SHP77 treated with DMSO at 0.1 percent for 48 hours (cell line): ENCODE measurements at regions not wholly inside any gene's neighbourhood (a gene's known extent, or its start where the extent isn't known, plus 50 kb on each side); places are given as distances from the start of the nearest gene placed in this dataset.
"Not testable (repeated sequence)": the region's sequence is repeated elsewhere in the genome, so short reads cannot be mapped to it uniquely, and the experiment has no call there.

ENCODE experiments used
- DNase-seq: peaks from one replicate; lab custom pipeline; 2025; lab: John Stamatoyannopoulos, UW

- DNase-seq = no peak
These were observed 205.7 kb upstream of the APCDD1 start for GRCh38 chr18:10248738-10249137.

GRCh38 chr18:10249270-10249669, 205.2 kb upstream of the APCDD1 start:
- DNase-seq = no peak

DNA sequence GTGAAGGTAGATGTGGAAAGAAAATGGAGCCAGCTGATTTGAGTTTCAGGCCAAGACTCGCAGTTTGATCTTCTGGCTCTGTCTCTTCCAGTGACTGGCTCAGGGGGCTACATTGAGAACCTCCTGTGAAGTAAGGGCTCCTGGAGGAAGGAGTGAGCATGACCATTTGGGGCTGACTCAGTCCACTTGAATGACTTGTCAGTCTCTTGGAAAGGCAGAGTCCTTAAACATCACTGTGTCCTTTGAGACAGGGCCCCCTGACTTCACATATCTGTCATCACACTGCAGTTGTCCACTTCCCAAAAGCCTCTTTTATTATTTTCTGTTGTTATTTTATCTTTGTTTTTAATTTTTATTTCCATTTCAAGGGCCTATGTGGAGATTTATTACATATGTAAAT, 204.6 kb upstream of the APCDD1 start:
- no peak for DNase-seq

- no peak for DNase-seq
These were observed 201.9 kb upstream of the APCDD1 start for GRCh38 chr18:10252494-10252893.

GRCh38 chr18:10252952-10253705, 201.3 kb upstream of the APCDD1 start:
- no peak for DNase-seq

DNA sequence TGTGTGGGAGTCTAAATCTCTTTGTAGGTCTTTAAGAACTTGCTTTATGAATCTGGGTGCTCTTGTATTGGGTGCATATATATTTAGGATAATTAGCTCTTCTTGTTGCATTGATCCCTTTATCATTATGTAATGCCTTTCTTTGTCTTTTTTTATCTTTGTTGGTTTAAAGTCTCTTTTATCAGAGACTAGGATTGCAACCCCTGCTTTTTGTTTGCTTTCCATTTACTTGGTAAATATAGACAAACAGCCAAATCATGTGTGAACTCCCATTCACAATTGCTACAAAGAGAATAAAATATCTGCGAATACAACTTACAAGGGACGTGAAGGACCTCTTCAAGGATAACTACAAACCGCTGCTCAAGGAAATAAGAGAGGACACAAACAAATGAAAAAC, 198.2 kb upstream of the APCDD1 start:
- DNase-seq = not testable (repeated sequence)

DNA sequence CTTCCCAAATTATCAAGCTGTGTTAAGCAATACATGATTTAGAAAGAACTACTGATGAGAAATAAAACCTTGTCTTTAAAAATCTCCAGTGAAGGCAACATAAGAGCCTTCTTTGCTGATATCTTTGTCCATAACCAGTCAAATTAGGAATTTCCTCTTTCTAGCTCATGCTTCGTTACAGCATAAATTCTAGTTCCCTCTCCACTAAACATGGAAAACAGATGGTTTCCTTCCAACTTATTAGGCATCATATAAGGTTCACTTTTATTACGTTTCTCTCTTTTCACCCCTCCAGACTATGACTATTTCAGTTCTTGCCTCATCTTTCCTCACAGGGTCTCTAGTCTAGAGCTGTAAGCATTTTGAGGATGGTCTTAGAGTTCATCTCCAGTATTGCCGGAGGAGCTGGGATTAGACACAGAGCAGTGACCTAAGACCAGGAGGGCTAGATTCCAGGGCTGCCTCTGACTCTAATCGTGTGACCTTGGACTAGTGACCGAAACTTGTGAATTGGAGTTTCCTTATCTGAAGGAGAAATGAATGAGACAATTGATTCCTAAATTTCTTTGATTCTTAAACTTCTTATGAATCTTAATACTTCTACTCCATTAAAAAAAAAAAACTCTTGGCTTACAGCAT, 195.5 kb upstream of the APCDD1 start:
- no peak for DNase-seq

- peak; percentile 82 for DNase-seq
These were observed 194.5 kb upstream of the APCDD1 start for GRCh38 chr18:10259901-10260300.

DNA sequence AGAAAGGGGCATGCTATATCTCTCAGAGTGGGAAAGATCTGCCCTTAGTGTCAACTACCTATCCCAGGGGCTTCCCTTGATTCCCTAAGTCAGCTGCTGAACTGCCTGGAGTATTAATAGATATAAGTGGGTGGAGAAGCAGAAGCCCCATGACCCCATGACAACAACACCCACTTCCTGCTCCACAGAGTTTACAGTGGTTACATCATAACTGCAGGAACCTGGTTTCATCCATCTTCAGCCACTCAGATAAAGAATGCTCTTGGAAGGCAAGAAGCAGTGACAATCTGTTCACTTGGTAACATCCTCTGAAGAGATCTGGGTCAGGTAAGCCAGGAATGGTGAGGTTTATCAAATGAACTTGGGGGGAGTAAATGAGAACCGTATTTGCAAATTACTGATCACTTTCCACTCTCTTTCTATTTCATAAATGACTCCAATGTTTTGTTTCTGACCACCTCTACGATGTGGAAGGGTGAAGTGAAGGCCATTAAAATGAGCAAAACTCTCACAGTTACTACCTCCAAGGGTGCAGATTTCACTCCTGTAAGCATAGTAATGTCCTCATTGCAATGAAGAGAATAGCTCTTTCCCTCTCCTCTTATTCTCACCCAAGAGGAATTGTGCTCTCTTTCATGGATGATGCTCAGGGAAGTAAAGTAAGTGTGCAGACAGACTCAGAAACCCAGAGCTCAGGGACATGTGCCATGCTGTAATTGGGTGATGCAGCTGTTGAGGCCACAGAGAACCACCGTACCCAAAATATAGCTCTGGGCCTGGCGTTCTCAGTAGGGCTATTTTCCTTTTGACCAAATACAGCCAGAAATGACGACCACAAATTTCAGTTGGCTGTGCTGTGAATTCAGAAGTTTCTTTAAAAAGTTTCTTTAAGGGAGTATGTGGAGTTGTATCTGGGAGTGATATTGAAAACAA, 192.8 kb upstream of the APCDD1 start:
- no peak for DNase-seq

- no peak for DNase-seq
These were observed 191.9 kb upstream of the APCDD1 start for GRCh38 chr18:10262566-10262965.

DNA sequence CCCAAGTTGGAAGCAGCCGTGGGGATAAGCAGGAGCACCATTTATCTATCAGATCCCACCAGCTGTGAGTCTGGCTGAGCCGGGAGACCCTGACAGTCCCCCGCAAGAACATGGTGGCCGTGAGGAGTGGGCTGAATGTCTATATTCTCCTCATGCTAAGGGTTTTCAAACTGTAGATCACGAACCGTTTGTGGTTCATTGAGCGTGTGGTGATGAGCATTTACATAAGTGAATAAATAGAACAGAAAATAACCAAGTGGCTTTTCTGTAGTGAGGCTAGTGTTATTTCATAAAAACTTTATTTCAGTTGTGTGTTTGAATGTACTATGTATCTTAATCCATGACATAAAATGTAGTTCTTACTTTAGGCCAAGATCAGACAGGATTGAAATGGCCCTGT, 190.2 kb upstream of the APCDD1 start:
- no peak for DNase-seq

DNA sequence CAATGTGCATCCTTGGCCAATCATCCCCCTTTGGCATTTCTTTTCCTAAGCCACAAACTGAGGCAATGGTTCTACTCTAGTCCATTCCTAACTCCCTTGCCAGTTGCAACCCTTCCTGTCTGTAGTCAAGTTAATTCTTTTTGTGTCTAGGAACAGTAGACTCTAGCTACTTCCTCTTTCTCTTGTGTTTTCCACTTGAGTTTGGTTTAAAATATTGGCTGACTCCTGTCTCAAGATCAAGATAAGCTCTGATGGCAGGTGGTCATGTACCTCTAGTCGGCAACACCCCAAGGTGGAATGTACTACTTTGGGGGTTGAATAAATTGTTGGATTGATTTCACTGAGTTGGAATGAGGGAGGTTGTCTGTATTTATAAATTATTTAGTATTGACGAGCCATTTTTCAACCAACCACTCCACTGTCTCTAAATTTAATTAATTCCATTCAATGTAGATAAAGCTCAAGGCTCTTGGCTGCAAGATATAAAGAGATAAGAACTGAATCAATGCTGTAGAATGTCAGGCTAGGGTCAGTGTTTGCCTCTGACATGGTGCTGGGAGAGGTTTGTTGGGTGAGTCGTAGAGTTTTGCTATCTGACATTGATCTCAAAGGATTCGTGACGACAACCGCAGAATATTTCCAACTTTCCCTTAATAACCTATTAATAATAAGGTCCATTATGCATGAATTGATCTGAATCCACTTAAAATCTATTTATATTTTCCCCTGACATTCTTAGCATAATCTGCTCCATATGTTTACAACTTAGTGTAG, 188.7 kb upstream of the APCDD1 start:
- DNase-seq = no peak

DNA sequence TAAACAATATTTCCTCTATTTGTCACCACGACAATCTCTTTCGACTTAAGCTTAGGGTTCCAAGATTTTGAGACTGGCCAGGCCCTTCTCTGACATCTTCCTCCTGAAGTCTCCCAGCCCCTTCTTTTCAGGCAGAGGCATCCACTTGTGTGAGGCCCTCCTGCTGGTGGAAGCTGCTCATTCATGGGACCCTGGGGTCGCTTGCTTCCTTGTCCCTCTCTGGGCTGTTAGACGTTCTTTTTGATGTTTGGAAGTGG, 188.2 kb upstream of the APCDD1 start:
- no peak for DNase-seq

DNA sequence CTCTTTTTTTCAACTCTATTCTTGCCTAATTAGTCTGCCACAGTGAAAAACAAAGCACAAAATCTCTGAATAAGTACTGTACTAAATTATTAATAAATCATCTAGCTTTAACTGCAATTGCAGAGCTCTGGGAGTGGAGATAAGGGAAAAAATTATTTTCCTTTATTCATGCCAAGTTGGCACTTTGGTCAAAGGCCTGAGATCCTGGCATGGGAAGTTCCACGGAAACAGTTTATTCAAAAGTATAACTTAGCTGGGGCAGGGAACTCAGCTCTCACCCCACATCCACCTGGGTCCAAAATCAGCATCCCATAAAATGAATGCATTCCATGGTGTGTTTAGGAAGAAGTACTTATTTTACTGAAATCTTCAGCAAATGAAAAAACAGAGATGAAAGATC, 185.2 kb upstream of the APCDD1 start:
- DNase-seq = no peak

- no peak for DNase-seq
These were observed 184.3 kb upstream of the APCDD1 start for GRCh38 chr18:10270151-10270571.

- no peak for DNase-seq
These were observed 183.0 kb upstream of the APCDD1 start for GRCh38 chr18:10271481-10271880.

DNA sequence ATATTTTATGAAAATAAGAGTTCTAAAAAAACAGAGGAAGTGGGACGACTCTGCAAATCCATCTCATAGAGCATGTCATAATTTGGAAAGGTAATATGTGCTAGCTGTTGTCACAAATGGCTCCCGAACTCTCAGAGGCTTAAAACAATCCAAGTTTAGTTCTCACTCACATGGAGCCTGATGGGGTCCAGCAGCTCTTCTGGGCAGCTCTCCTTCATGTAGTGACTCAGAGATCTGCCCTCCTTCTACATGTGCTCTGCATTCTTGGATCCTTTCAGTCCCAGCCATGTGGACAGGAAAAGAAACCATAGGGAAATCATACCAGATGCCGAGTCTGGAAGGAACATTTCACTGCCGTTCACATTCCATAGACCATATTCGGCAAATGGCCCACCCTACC, 180.1 kb upstream of the APCDD1 start:
- no peak for DNase-seq

GRCh38 chr18:10275486-10275885, 178.9 kb upstream of the APCDD1 start:
- DNase-seq = no peak

DNA sequence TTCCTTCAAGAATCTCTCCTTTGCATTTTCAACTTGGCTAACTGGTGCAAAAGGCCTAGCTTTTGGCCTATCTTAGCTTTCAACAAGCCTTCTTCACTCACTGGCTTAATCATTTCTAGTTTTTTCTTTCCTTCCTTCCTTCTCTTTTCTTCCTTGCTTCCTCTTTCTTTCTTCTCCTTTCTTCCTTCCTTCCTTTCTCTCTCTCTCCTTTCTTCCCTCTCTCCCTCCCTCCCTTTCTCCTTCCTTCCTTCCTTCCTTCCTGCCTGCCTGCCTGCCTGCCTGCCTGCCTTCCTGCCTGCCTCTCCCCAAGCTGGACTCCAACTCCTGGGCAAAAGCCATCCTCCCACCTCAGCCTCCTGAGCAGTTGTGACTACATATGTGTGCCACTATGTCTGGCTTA, 176.2 kb upstream of the APCDD1 start:
- DNase-seq = no peak

DNA sequence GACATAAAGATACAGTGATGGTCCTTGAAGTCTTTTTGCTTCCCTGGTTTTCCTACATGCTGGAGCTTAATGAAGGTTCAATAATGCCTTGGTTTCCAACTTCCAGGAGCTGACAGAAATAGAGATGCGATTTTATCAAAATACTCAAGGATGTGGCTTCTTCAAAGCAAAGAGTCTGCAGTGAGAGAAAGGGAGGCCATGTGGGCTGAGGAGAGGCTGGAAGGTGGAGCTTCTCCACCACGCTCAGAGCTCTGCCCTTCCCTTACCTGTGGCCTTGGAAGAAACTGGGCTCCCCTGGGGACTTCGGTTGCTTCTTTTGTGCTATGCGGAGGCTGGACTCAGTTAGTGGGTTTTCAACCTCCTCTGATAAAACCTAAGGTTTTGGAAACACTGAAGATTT, 175.0 kb upstream of the APCDD1 start:
- no peak for DNase-seq

DNA sequence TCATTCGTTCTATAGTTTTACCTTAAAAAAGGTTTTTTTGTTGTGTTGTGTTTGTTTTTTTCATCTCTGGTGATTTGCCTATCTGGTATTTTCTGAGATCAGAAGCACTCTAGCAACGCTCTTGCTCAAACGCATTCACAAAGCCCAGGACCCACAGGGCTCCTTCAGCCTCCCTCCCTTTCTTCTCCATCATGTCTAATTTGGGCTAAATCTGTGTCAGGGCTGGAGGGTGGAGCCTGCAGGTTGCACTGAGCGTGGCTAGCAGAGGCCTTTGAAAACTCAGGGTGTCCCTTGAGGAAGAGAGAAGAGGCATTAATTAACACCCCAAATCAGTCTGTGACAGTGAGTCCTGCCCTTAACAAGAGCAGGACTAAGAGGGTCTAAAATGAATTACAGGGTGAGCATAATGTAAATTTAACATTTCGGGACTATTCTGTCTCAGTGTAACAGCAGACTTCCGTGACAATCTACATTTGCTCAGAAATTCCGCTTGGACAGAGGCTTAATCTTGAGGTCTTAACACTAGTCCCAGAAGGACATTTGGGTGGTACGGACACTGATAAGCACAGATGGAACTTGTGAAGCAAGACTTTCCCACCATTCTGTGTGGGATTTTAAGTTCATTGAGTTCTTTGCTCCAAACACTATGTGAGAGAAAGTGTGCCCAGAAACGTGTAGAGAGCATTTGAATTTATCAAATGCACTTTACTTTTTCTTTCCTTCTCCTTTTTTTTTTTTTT, 174.4 kb upstream of the APCDD1 start:
- no peak for DNase-seq
